DOHH2 (cell line): ENCODE measurements at regions not wholly inside any gene's neighbourhood (a gene's known extent, or its start where the extent isn't known, plus 50 kb on each side); places are given as distances from the start of the nearest gene placed in this dataset.

Experiments
- EZH2phosphoT487 ChIP-seq: fragments of 200-600 bp; sonication (generic); IDR thresholded peaks from 2 replicates; pipeline ENCODE4 v1.6.1; 2017; ENCODE audit warnings: borderline replicate concordance, mild to moderate bottlenecking, antibody characterized with exemption, low read length, moderate library complexity, mixed read lengths
- TF ChIP-seq, protein P1 (sequence below): fragments of 200-600 bp; sonication (generic); IDR thresholded peaks from one replicate; pipeline ENCODE4 v1.5.1; 2014; ENCODE audit warnings: antibody characterized with exemption, mild to moderate bottlenecking, low read depth, low read length; ENCODE audit not compliant: poor library complexity, severe bottlenecking

- TF ChIP-seq, protein P1, sequence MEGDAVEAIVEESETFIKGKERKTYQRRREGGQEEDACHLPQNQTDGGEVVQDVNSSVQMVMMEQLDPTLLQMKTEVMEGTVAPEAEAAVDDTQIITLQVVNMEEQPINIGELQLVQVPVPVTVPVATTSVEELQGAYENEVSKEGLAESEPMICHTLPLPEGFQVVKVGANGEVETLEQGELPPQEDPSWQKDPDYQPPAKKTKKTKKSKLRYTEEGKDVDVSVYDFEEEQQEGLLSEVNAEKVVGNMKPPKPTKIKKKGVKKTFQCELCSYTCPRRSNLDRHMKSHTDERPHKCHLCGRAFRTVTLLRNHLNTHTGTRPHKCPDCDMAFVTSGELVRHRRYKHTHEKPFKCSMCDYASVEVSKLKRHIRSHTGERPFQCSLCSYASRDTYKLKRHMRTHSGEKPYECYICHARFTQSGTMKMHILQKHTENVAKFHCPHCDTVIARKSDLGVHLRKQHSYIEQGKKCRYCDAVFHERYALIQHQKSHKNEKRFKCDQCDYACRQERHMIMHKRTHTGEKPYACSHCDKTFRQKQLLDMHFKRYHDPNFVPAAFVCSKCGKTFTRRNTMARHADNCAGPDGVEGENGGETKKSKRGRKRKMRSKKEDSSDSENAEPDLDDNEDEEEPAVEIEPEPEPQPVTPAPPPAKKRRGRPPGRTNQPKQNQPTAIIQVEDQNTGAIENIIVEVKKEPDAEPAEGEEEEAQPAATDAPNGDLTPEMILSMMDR = no peak
- TF ChIP-seq EZH2phosphoT487 = no peak
Measured at GRCh38 chr5:167512111-167512510, 779.3 kb upstream of the WWC1 start.
